Prostate gland (tissue), 2 donors: ENCODE measurements at regions not wholly inside any gene's neighbourhood (a gene's known extent, or its start where the extent isn't known, plus 50 kb on each side); places are given as distances from the start of the nearest gene placed in this dataset.

Source experiments
- CTCF ChIP-seq, 4 experiments: fragments of 200-600 bp in 2 of 4; fragments of 450-650 bp in 2 of 4; sonication (generic) in 2 of 4; IDR thresholded peaks; 1 replicate in 3 of 4; 2 replicates in 1 of 4; pipeline ENCODE4 v1.5.1; 2016 to 2019; ENCODE audit warnings: antibody characterized with exemption in 4 of 4, mild to moderate bottlenecking in 2 of 4, moderate library complexity in 2 of 4
- POLR2AphosphoS5 ChIP-seq: sonication (generic); formaldehyde crosslinking; IDR thresholded peaks from one replicate; pipeline ENCODE4 v1.6.1; 2017; ENCODE audit warnings: antibody characterized with exemption

- no peak for TF ChIP-seq POLR2AphosphoS5
- no peak for TF ChIP-seq CTCF (IDR thresholded peaks at IDR 0.05)
Measured at GRCh38 chr2:13252615-13253014, 535.9 kb downstream of the TRIB2 start.
